GM18907 (cell line): ENCODE measurements at regions not wholly inside any gene's neighbourhood (a gene's known extent, or its start where the extent isn't known, plus 50 kb on each side); places are given as distances from the start of the nearest gene placed in this dataset.

Source experiments
- ATAC-seq: cut with Tn5 transposase; IDR thresholded peaks from one replicate; pipeline ENCODE4 v1.9.1; 2021; ENCODE audit warnings: mild to moderate bottlenecking, moderate library complexity; ENCODE audit not compliant: unreplicated experiment

GRCh38 chr9:95760791-95761190, 114.7 kb upstream of the ERCC6L2 start:
- ATAC-seq = no peak

GRCh38 chr9:95757439-95757838, 118.1 kb upstream of the ERCC6L2 start:
- no peak for ATAC-seq

- ATAC-seq = no peak
These were observed 118.5 kb upstream of the ERCC6L2 start for GRCh38 chr9:95756986-95757385.

GRCh38 chr9:95756101-95756500, 119.4 kb upstream of the ERCC6L2 start:
- no peak for ATAC-seq

GRCh38 chr9:95755421-95755730, 120.1 kb upstream of the ERCC6L2 start:
- ATAC-seq = no peak

- ATAC-seq = no peak
These were observed 120.7 kb upstream of the ERCC6L2 start for GRCh38 chr9:95754533-95755420.

- ATAC-seq = no peak
These were observed 121.6 kb upstream of the ERCC6L2 start for GRCh38 chr9:95753762-95754465.

- ATAC-seq = no peak
These were observed 123.3 kb upstream of the ERCC6L2 start for GRCh38 chr9:95752129-95752731.

GRCh38 chr9:95751520-95751790, 124.0 kb upstream of the ERCC6L2 start:
- no peak for ATAC-seq

- no peak for ATAC-seq
These were observed 124.6 kb upstream of the ERCC6L2 start for GRCh38 chr9:95750725-95751519.

- no peak for ATAC-seq
These were observed 126.0 kb upstream of the ERCC6L2 start for GRCh38 chr9:95749493-95749892.

- no peak for ATAC-seq
These were observed 128.9 kb upstream of the ERCC6L2 start for GRCh38 chr9:95746408-95747180.

GRCh38 chr9:95742821-95743220, 132.7 kb upstream of the ERCC6L2 start:
- ATAC-seq = no peak

- ATAC-seq = no peak
These were observed 133.9 kb upstream of the ERCC6L2 start for GRCh38 chr9:95741631-95742030.

GRCh38 chr9:95740217-95741004, 135.1 kb upstream of the ERCC6L2 start:
- no peak for ATAC-seq

GRCh38 chr9:95738438-95738837, 137.1 kb upstream of the ERCC6L2 start:
- no peak for ATAC-seq

- no peak for ATAC-seq
These were observed 138.5 kb upstream of the ERCC6L2 start for GRCh38 chr9:95736891-95737522.

- ATAC-seq = no peak
These were observed 139.1 kb upstream of the ERCC6L2 start for GRCh38 chr9:95736370-95736769.

- no peak for ATAC-seq
These were observed 139.8 kb upstream of the ERCC6L2 start for GRCh38 chr9:95735701-95736100.
